Activated CD4-positive, alpha-beta T cell treated with anti-CD3 and anti-CD28 coated beads for 36 hours (primary cell): ENCODE measurements at regions not wholly inside any gene's neighbourhood (a gene's known extent, or its start where the extent isn't known, plus 50 kb on each side); places are given as distances from the start of the nearest gene placed in this dataset.

Source experiments
- ATAC-seq: fragments of 200-7000 bp; cut with Tn5 transposase; one replicate; pipeline ENCODE4 v1.10.0; 2021; ENCODE audit warnings: mild to moderate bottlenecking, moderate library complexity
- CTCF ChIA-PET: fragments of 350-600 bp; sonication (Branson Sonifier 250); formaldehyde crosslinking; loops from one replicate; lab custom pipeline; 2021; ENCODE audit warnings: antibody characterized with exemption; lab: Charles Lee
- POLR2A ChIA-PET: fragments of 350-600 bp; sonication (Branson Sonifier 250); formaldehyde crosslinking; loops from one replicate; lab custom pipeline; 2021; ENCODE audit warnings: antibody characterized with exemption, inconsistent platforms; lab: Charles Lee
- DNase-seq: peaks from one replicate; pipeline ENCODE4 v3.0.0-alpha.2; 2020
- H3K27ac Mint-ChIP-seq: one replicate; pipeline ENCODE4 v1.8.0; 2021; ENCODE audit warnings: mixed read lengths
- H3K27me3 Mint-ChIP-seq: one replicate; pipeline ENCODE4 v1.8.0; 2021; ENCODE audit warnings: mixed read lengths
- H3K36me3 Mint-ChIP-seq: one replicate; pipeline ENCODE4 v1.8.0; 2021; ENCODE audit warnings: low read depth, mixed read lengths
- H3K4me1 Mint-ChIP-seq: one replicate; pipeline ENCODE4 v1.8.0; 2021; ENCODE audit warnings: mixed read lengths
- H3K4me3 Mint-ChIP-seq: one replicate; pipeline ENCODE4 v1.8.0; 2021; ENCODE audit warnings: mild to moderate bottlenecking, moderate library complexity, mixed read lengths
- H3K9me3 Mint-ChIP-seq: one replicate; pipeline ENCODE4 v1.8.0; 2021; ENCODE audit warnings: low read depth, mixed read lengths
- intact Hi-C, 2 experiments: fragments of 100-400 bp; cut with DNase I in 1 of 2; cut with micrococcal nuclease in 1 of 2; formaldehyde crosslinking; loops; one replicate each; pipeline versions ENCODE4 v1.14.2 to v1.15.1; 2022 to 2024; cut with DNase I, micrococcal nuclease

DNA sequence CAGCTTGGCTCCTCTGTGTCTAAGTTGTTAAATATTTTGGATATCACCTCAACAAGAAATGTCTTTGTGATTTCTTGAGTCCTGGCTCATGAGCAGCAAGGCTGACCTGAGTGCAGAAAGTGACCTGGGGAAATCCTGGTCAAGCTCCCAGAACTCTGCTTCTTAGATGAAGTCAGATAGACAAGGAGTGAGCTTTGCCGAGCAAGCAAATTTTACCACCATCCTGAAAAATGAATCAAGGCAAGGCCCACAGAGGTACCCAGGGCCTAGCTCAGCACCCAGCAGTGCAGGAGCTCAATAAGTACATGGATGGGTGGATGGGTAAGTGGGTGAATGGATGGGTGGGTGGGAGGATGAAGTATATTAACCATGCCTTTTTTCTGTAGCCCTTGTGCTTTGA is 291.8 kb downstream of the UACA start:
- intact Hi-C loops: no loop called here
- DNase-seq (no peak), ATAC-seq (no peak)
- Mint-ChIP-seq H3K36me3 (no peaks in the 10 kb centered on the region), H3K4me1 (peaks cover 14% of the 10 kb centered on the region), H3K4me3 (no peak overlapping the region), H3K27me3 (peaks cover 38% of the 10 kb centered on the region), H3K9me3 (no peaks in the 10 kb centered on the region), H3K27ac (no peak overlapping the region)
- POLR2A ChIA-PET: no interaction called here
- CTCF ChIA-PET: interaction anchor here (0.7 to 1.5 kb wide), 3 partner anchors 10 to 44 kb away, joined by 3 to 5 read pairs (median 3); no protein-coding TSS in a partner anchor

- DNase-seq (no peak), ATAC-seq (no peak)
- POLR2A ChIA-PET: no interaction called here
- Mint-ChIP-seq H3K4me3 (no peak overlapping the region), H3K27me3 (peaks cover 34% of the 10 kb centered on the region), H3K4me1 (peaks cover 14% of the 10 kb centered on the region), H3K27ac (no peak overlapping the region), H3K9me3 (no peaks in the 10 kb centered on the region), H3K36me3 (no peaks in the 10 kb centered on the region)
- CTCF ChIA-PET: interaction anchor here (0.6 to 1.1 kb wide), 2 partner anchors 45 to 231 kb away, joined by 3 to 5 read pairs; no protein-coding TSS in a partner anchor
- intact Hi-C loops: no loop called here
Measured at GRCh38 chr15:70470556-70471191, 292.7 kb downstream of the UACA start.

- Mint-ChIP-seq H3K4me3 (no peak overlapping the region), H3K4me1 (peaks cover 8% of the 10 kb centered on the region), H3K9me3 (no peaks in the 10 kb centered on the region), H3K27ac (no peak overlapping the region), H3K36me3 (no peaks in the 10 kb centered on the region), H3K27me3 (peaks cover 29% of the 10 kb centered on the region)
- CTCF ChIA-PET: interaction anchor here (0.6 kb wide), 1 partner anchor 231 kb away, joined by 3 read pairs; no protein-coding TSS in a partner anchor
- intact Hi-C loops: loop anchor here in 1 of 2 experiments (10.0 kb wide), 1 partner anchor 745 kb away; no protein-coding TSS in a partner anchor
- DNase-seq (no peak), ATAC-seq (no peak)
- POLR2A ChIA-PET: no interaction called here
Measured at GRCh38 chr15:70469651-70470555, 293.5 kb downstream of the UACA start.

GRCh38 chr15:70469182-70469581 is 294.2 kb downstream of the UACA start:
- H3K36me3 Mint-ChIP-seq: no peaks in the 10 kb centered on the region
- POLR2A ChIA-PET: no interaction called here

DNA sequence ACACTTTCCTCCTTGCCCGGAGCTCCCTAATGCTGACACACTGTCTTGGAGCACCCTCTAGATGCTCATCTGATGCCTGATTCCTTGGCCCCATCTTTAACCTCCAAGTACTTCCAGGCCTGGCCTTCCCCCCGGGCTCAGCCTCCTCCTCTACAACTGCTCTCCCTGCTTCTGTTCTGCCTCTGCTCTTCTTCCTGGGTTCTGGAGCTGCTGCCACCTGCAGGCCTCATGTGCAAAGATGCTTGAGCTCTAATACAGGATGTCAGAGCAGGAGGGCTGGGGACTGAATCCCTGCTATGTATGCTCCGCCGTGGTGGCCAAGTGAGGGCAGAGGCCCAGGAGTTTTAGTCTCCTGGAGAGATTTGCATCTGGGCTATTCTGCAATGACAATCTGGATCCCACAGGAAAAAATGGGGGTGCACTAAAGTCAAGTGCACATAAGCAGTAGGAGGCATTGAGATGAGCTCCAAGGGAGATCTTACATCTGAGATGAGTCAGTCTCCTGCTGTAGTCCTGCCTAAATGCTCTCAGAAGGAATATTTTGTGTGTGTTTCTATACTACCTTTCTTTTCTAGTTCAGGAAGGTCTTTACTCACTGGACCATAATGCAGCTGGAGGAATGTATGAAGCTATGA is 296.3 kb downstream of the UACA start:
- Mint-ChIP-seq H3K36me3 (no peaks in the 10 kb centered on the region), H3K4me3 (no peak overlapping the region), H3K9me3 (no peaks in the 10 kb centered on the region), H3K4me1 (peaks cover 2% of the 10 kb centered on the region), H3K27me3 (peaks cover 20% of the 10 kb centered on the region), H3K27ac (no peak overlapping the region)
- ChIA-PET POLR2A (interaction anchor here (0.5 kb wide), 1 partner anchor 1004 kb away, joined by 5 read pairs; no protein-coding TSS in a partner anchor), CTCF (interaction anchor here (0.6 to 3.7 kb wide), 24 partner anchors 8 to 1501 kb away, joined by 3 to 27 read pairs (median 4); no protein-coding TSS in a partner anchor)
- DNase-seq (peak; percentile 71), ATAC-seq (peak; percentile 89)
- intact Hi-C loops: loop anchor here in 1 of 2 experiments (10.0 kb wide), 1 partner anchor 742 kb away; no protein-coding TSS in a partner anchor

More at GRCh38 chr15:70469182-70469581, 294.2 kb downstream of the UACA start:
- no peak overlapping the region for H3K4me3 Mint-ChIP-seq
- DNase-seq (no peak), ATAC-seq (no peak)
- no peaks in the 10 kb centered on the region for H3K9me3 Mint-ChIP-seq
- peaks cover 3% of the 10 kb centered on the region for H3K4me1 Mint-ChIP-seq
- H3K27me3 Mint-ChIP-seq: peaks cover 26% of the 10 kb centered on the region
- intact Hi-C loops: loop anchor here in 1 of 2 experiments (10.0 kb wide), 1 partner anchor 744 kb away; no protein-coding TSS in a partner anchor
- CTCF ChIA-PET: no interaction called here
- H3K27ac Mint-ChIP-seq: no peak overlapping the region

DNA sequence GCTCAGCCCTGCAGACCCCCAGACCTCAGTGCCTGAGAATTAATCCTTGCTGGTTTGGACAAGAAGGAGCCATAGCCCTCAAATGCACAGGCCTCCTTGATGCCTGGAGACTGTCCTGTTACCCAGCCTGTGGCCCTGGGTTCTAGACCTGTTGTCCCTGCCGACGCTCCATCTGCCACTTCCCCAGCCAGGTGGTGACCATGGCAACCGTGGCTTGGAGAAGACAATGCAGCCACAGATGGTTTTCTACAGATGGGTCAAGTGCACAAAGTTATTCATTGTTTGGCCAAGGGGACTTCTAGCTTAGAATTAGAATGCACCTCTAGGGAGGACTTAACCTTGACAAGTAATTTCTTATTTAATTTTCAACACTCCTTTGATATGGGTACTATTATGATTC is 297.1 kb downstream of the UACA start:
- POLR2A ChIA-PET: interaction anchor here (0.5 kb wide), 1 partner anchor 1003 kb away, joined by 5 read pairs; no protein-coding TSS in a partner anchor

GRCh38 chr15:70465812-70466211 is 297.5 kb downstream of the UACA start:
- Mint-ChIP-seq H3K27ac (no peak overlapping the region), H3K27me3 (peaks cover 23% of the 10 kb centered on the region), H3K36me3 (no peaks in the 10 kb centered on the region), H3K9me3 (no peaks in the 10 kb centered on the region), H3K4me1 (peaks cover 5% of the 10 kb centered on the region), H3K4me3 (no peak overlapping the region)
- POLR2A ChIA-PET: no interaction called here
- DNase-seq: no peak
- intact Hi-C loops: loop anchor here in 1 of 2 experiments (10.0 kb wide), 1 partner anchor 741 kb away; no protein-coding TSS in a partner anchor
- ATAC-seq: no peak
- CTCF ChIA-PET: interaction anchor here (0.6 to 3.7 kb wide), 9 partner anchors 9 to 889 kb away, joined by 3 to 27 read pairs (median 4); no protein-coding TSS in a partner anchor

More for the DNA sequence above, 297.1 kb downstream of the UACA start:
- intact Hi-C loops: loop anchor here in 1 of 2 experiments (10.0 kb wide), 1 partner anchor 742 kb away; no protein-coding TSS in a partner anchor
- no peak for ATAC-seq
- CTCF ChIA-PET: interaction anchor here (0.6 to 3.7 kb wide), 17 partner anchors 9 to 998 kb away, joined by 3 to 27 read pairs (median 5); no protein-coding TSS in a partner anchor
- Mint-ChIP-seq H3K36me3 (no peaks in the 10 kb centered on the region), H3K9me3 (no peaks in the 10 kb centered on the region), H3K27ac (no peak overlapping the region), H3K4me1 (peaks cover 2% of the 10 kb centered on the region), H3K4me3 (no peak overlapping the region), H3K27me3 (peaks cover 23% of the 10 kb centered on the region)
- DNase-seq: no peak

GRCh38 chr15:70463453-70463834 is 299.9 kb downstream of the UACA start:
- DNase-seq: no peak
- POLR2A ChIA-PET: no interaction called here
- Mint-ChIP-seq H3K4me3 (no peak overlapping the region), H3K4me1 (peaks cover 12% of the 10 kb centered on the region), H3K9me3 (no peaks in the 10 kb centered on the region), H3K36me3 (no peaks in the 10 kb centered on the region), H3K27me3 (peaks cover 17% of the 10 kb centered on the region), H3K27ac (no peak overlapping the region)
- intact Hi-C loops: loop anchor here (5.0 to 10.0 kb wide), 2 partner anchors 739 to 886 kb away; no protein-coding TSS in a partner anchor
- CTCF ChIA-PET: interaction anchor here (0.5 to 1.2 kb wide), 6 partner anchors 25 to 1576 kb away, joined by 3 to 5 read pairs (median 3); no protein-coding TSS in a partner anchor
- ATAC-seq: no peak

DNA sequence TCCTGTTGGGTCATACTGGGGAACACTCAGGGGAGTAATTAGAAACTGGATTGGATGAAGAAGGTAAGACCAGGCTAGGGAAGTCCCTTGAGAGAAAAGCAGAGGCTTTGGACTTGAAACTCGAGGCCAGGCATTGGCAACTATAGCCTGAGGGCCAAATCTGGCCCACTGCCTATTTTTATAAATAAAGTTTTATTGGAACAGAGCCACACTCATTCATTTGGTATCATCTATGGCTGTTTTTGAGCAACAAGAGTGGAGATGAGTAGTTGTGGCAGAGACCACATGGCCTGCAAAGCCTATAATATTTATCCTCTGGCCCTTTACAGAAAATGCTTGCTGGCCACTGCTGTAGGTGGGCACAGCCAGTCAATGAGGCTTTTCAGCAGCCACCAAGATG is 301.4 kb downstream of the UACA start:
- ATAC-seq (no peak), DNase-seq (no peak)
- Mint-ChIP-seq H3K36me3 (no peaks in the 10 kb centered on the region), H3K9me3 (no peaks in the 10 kb centered on the region), H3K27ac (no peak overlapping the region), H3K4me1 (peaks cover 10% of the 10 kb centered on the region), H3K4me3 (no peak overlapping the region), H3K27me3 (peaks cover 11% of the 10 kb centered on the region)
- intact Hi-C loops: loop anchor here (2.0 to 10.0 kb wide), 6 partner anchors 25 to 985 kb away; no protein-coding TSS in a partner anchor
- ChIA-PET CTCF (interaction anchor here (0.7 kb wide), 1 partner anchor 47 kb away, joined by 3 read pairs; no protein-coding TSS in a partner anchor), POLR2A (no interaction called here)

- CTCF ChIA-PET: interaction anchor here (0.8 to 1.1 kb wide), 2 partner anchors 11 to 370 kb away, joined by 3 read pairs; no protein-coding TSS in a partner anchor
- DNase-seq (no peak), ATAC-seq (no peak)
- Mint-ChIP-seq H3K27me3 (peaks cover 11% of the 10 kb centered on the region), H3K27ac (no peak overlapping the region), H3K4me1 (peaks cover 10% of the 10 kb centered on the region), H3K4me3 (no peak overlapping the region), H3K9me3 (no peaks in the 10 kb centered on the region), H3K36me3 (no peaks in the 10 kb centered on the region)
- POLR2A ChIA-PET: no interaction called here
- intact Hi-C loops: loop anchor here (2.0 to 10.0 kb wide), 6 partner anchors 26 to 984 kb away; no protein-coding TSS in a partner anchor
Measured at GRCh38 chr15:70461017-70461416, 302.3 kb downstream of the UACA start.
